K562 (cell line): ENCODE measurements at regions not wholly inside any gene's neighbourhood (a gene's known extent, or its start where the extent isn't known, plus 50 kb on each side); places are given as distances from the start of the nearest gene placed in this dataset.
"Not testable (repeated sequence)": the region's sequence is repeated elsewhere in the genome, so short reads cannot be mapped to it uniquely, and the experiment has no call there.

ENCODE experiments used
- CC2D1A ChIP-seq: fragments of 450-650 bp; IDR thresholded peaks from 2 replicates; pipeline ENCODE4 v1.6.1; 2017; ENCODE audit warnings: mild to moderate bottlenecking
- FOXM1 ChIP-seq, 2 experiments: fragments of 450-650 bp in 1 of 2; sonication (generic) in 1 of 2; formaldehyde crosslinking in 1 of 2; IDR thresholded peaks; 2 replicates each; pipeline versions ENCODE4 v1.6.1 to v1.9.0; 2017 to 2022; ENCODE audit warnings: low read depth in 2 of 2, mild to moderate bottlenecking in 2 of 2, missing genetic modification reagents in 1 of 2, moderate library complexity in 1 of 2
- GATAD2A ChIP-seq: fragments of 450-650 bp; IDR thresholded peaks from 2 replicates; pipeline ENCODE4 v1.6.1; 2017
- RFX5 ChIP-seq: IDR thresholded peaks from 2 replicates; pipeline ENCODE4 v1.6.1; 2011; ENCODE audit warnings: low read depth, mild to moderate bottlenecking, improper control_type of control experiment, low read length
- SRSF9 ChIP-seq: fragments of 200-400 bp; formaldehyde crosslinking; IDR thresholded peaks from 2 replicates; pipeline ENCODE4 v1.6.1; 2017; ENCODE audit warnings: low read depth, low read length, borderline replicate concordance
- YY1 ChIP-seq, 3 experiments: IDR thresholded peaks; 2 replicates each; pipeline ENCODE4 v1.6.1; 2011; ENCODE audit warnings: low read length in 2 of 3, mild to moderate bottlenecking in 2 of 3, moderate library complexity in 2 of 3, borderline replicate concordance in 1 of 3, control low read depth in 1 of 3, low read depth in 1 of 3; ENCODE audit not compliant: insufficient read depth in 3 of 3, insufficient replicate concordance in 2 of 3, control insufficient read depth in 1 of 3, insufficient read length in 1 of 3; ENCODE audit errors: extremely low read depth in 1 of 3
- ZNF274 ChIP-seq: IDR thresholded peaks from 2 replicates; pipeline ENCODE4 v1.6.1; 2011; ENCODE audit warnings: low read depth, mild to moderate bottlenecking, low read length, moderate library complexity, borderline replicate concordance
- TF ChIP-seq, protein P1 (sequence below), 3 experiments: IDR thresholded peaks in 2 of 3; conservative IDR thresholded peaks in 1 of 3; 2 replicates each; pipeline ENCODE4 v1.5.1; 2011 to 2012; ENCODE audit warnings: low read length in 3 of 3, mild to moderate bottlenecking in 3 of 3, control low read depth in 2 of 3, improper control_type of control experiment in 1 of 3, inconsistent platforms in 1 of 3, low read depth in 1 of 3, mixed read lengths in 1 of 3, moderate library complexity in 1 of 3; ENCODE audit not compliant: insufficient read depth in 2 of 3

- TF ChIP-seq YY1 (IDR thresholded peaks at IDR 0.05; ENCODE audit: borderline replicate concordance in 1 of 3, control insufficient read depth in 1 of 3, extremely low read depth in 1 of 3, insufficient read depth in 3 of 3, insufficient read length in 1 of 3, insufficient replicate concordance in 2 of 3, low read depth in 1 of 3, low read length in 2 of 3); RFX5; FOXM1 (IDR thresholded peaks at IDR 0.05; ENCODE audit: low read depth); FOXM1 (CRISPR knock-in tag; IDR thresholded peaks at IDR 0.05; ENCODE audit: low read depth); SRSF9; ZNF274; GATAD2A; CC2D1A: not testable (repeated sequence)
- TF ChIP-seq, protein P1, sequence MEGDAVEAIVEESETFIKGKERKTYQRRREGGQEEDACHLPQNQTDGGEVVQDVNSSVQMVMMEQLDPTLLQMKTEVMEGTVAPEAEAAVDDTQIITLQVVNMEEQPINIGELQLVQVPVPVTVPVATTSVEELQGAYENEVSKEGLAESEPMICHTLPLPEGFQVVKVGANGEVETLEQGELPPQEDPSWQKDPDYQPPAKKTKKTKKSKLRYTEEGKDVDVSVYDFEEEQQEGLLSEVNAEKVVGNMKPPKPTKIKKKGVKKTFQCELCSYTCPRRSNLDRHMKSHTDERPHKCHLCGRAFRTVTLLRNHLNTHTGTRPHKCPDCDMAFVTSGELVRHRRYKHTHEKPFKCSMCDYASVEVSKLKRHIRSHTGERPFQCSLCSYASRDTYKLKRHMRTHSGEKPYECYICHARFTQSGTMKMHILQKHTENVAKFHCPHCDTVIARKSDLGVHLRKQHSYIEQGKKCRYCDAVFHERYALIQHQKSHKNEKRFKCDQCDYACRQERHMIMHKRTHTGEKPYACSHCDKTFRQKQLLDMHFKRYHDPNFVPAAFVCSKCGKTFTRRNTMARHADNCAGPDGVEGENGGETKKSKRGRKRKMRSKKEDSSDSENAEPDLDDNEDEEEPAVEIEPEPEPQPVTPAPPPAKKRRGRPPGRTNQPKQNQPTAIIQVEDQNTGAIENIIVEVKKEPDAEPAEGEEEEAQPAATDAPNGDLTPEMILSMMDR (IDR thresholded peaks at IDR 0.05 in 2 of 3, conservative IDR thresholded peaks at IDR 0.05 in 1 of 3; ENCODE audit: insufficient read depth in 2 of 3, low read depth in 1 of 3, low read length in 3 of 3), result not testable (repeated sequence)
Measured at GRCh38 chr13:81362711-81363110, 1021.8 kb upstream of the SPRY2 start.
